Astrocyte of the cerebellum (primary cell): ENCODE measurements at regions not wholly inside any gene's neighbourhood (a gene's known extent, or its start where the extent isn't known, plus 50 kb on each side); places are given as distances from the start of the nearest gene placed in this dataset.

Experiments
- DNase-seq: peaks from one replicate; pipeline ENCODE4 v3.0.0-alpha.2; 2011; ENCODE audit warnings: low read depth
- H3K4me3 ChIP-seq: 2 replicates; pipeline ENCODE4 v1.5.1; 2011; ENCODE audit warnings: mild to moderate bottlenecking, low read depth, low read length, moderate library complexity
- CTCF ChIP-seq: IDR thresholded peaks from 2 replicates; pipeline ENCODE4 v1.5.1; 2012; ENCODE audit warnings: low read length, low read depth, moderate library complexity, mild to moderate bottlenecking; ENCODE audit errors: missing control alignments
- in situ Hi-C: cut with HindIII; loops from 2 replicates; pipeline ENCODE4 v1.10.0; 2017; ENCODE audit warnings: low sequenced_read_pairs

- H3K4me3 ChIP-seq = no peak overlapping the region
- in situ Hi-C loops = no loop called here
- no peak for TF ChIP-seq CTCF
- DNase-seq = no peak
Measured at GRCh38 chr6:21970569-21971300, 326.1 kb downstream of the PRL start.

GRCh38 chr6:21971541-21971940 lies 325.3 kb downstream of the PRL start:
- in situ Hi-C loops = no loop called here
- no peak for TF ChIP-seq CTCF

GRCh38 chr6:21972516-21972915 lies 324.3 kb downstream of the PRL start:
- H3K4me3 ChIP-seq = no peak overlapping the region
- TF ChIP-seq CTCF = no peak
- DNase-seq = no peak
- in situ Hi-C loops = no loop called here

More at GRCh38 chr6:21971541-21971940, 325.3 kb downstream of the PRL start:
- no peak for DNase-seq
- no peak overlapping the region for H3K4me3 ChIP-seq

- TF ChIP-seq CTCF = no peak
- no peak for DNase-seq
- no peak overlapping the region for H3K4me3 ChIP-seq
- in situ Hi-C loops = no loop called here
Measured at GRCh38 chr6:21977346-21977745, 319.5 kb downstream of the PRL start.

GRCh38 chr6:21981235-21981833 lies 315.5 kb downstream of the PRL start:
- in situ Hi-C loops = no loop called here
- H3K4me3 ChIP-seq = no peak overlapping the region
- DNase-seq = no peak
- TF ChIP-seq CTCF = no peak

GRCh38 chr6:21984135-21984534 lies 312.7 kb downstream of the PRL start:
- DNase-seq = no peak
- in situ Hi-C loops = no loop called here
- no peak for TF ChIP-seq CTCF
- H3K4me3 ChIP-seq = no peak overlapping the region
